ENCODE measurements at regions not wholly inside any gene's neighbourhood (a gene's known extent, or its start where the extent isn't known, plus 50 kb on each side); places are given as distances from the start of the nearest gene placed in this dataset.

DNA sequence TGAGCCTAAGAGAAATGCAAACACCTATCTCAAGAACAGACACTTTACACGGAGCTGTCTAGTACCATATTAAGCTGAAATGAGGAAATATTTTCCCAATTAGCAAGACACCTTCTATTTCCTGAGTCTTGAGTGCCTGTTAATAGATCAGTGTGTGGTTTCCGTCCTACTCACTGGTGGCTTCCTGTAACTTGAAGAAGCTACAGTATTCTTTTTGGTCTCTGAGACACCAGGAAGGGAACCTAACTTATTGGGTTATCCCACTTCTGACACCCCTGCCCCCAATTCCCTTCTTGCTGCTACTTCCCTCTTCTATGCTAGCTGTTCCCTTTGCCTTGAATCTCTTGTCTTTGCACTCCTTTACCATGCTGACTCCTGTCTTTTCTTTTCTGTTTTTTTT, 92.7 kb downstream of the FDX1 start (continued):
- TF ChIP-seq BCLAF1 (IDR thresholded peaks at IDR 0.05; ENCODE audit: borderline replicate concordance in 1 of 2, control insufficient read depth in 1 of 2, low read depth in 2 of 2, low read length in 1 of 2) (no peak), RBM25 (IDR thresholded peaks at IDR 0.05; ENCODE audit: low read depth, low read length, severe bottlenecking) (no peak), ZNF140 (CRISPR knock-in tag; IDR thresholded peaks at IDR 0.05) (no peak), PHF21A (IDR thresholded peaks at IDR 0.05; ENCODE audit: borderline replicate concordance, low read depth) (no peak), ZNF354B (CRISPR knock-in tag; IDR thresholded peaks at IDR 0.05) (no peak), ERF (CRISPR knock-in tag; IDR thresholded peaks at IDR 0.05) (no peak), ETS2 (tag; IDR thresholded peaks at IDR 0.05; ENCODE audit: borderline replicate concordance, poor library complexity, severe bottlenecking) (no peak), RAD21 (CRISPR knock-in tag; conservative IDR thresholded peaks at IDR 0.05 in 1 of 2, IDR thresholded peaks at IDR 0.05 in 1 of 2) (no peak), SMARCB1 (IDR thresholded peaks at IDR 0.05; ENCODE audit: insufficient read length, low read depth) (no peak), EP300 (IDR thresholded peaks at IDR 0.05; ENCODE audit: low read length) (no peak), CREM (IDR thresholded peaks at IDR 0.05; ENCODE audit: low read depth) (no peak), HLTF (IDR thresholded peaks at IDR 0.05) (no peak)
- TF ChIP-seq, protein P1, sequence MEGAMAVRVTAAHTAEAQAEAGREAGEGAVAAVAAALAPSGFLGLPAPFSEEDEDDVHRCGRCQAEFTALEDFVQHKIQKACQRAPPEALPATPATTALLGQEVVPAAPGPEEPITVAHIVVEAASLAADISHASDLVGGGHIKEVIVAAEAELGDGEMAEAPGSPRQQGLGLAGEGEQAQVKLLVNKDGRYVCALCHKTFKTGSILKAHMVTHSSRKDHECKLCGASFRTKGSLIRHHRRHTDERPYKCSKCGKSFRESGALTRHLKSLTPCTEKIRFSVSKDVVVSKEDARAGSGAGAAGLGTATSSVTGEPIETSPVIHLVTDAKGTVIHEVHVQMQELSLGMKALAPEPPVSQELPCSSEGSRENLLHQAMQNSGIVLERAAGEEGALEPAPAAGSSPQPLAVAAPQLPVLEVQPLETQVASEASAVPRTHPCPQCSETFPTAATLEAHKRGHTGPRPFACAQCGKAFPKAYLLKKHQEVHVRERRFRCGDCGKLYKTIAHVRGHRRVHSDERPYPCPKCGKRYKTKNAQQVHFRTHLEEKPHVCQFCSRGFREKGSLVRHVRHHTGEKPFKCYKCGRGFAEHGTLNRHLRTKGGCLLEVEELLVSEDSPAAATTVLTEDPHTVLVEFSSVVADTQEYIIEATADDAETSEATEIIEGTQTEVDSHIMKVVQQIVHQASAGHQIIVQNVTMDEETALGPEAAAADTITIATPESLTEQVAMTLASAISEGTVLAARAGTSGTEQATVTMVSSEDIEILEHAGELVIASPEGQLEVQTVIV (CRISPR knock-in tag; IDR thresholded peaks at IDR 0.05; ENCODE audit: borderline replicate concordance), result no peak
- TF ChIP-seq, protein P2, sequence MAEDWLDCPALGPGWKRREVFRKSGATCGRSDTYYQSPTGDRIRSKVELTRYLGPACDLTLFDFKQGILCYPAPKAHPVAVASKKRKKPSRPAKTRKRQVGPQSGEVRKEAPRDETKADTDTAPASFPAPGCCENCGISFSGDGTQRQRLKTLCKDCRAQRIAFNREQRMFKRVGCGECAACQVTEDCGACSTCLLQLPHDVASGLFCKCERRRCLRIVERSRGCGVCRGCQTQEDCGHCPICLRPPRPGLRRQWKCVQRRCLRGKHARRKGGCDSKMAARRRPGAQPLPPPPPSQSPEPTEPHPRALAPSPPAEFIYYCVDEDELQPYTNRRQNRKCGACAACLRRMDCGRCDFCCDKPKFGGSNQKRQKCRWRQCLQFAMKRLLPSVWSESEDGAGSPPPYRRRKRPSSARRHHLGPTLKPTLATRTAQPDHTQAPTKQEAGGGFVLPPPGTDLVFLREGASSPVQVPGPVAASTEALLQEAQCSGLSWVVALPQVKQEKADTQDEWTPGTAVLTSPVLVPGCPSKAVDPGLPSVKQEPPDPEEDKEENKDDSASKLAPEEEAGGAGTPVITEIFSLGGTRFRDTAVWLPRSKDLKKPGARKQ (CRISPR knock-in tag; IDR thresholded peaks at IDR 0.05), result no peak
